Neuronal stem cell (in vitro differentiated cells): ENCODE measurements at regions not wholly inside any gene's neighbourhood (a gene's known extent, or its start where the extent isn't known, plus 50 kb on each side); places are given as distances from the start of the nearest gene placed in this dataset.

Experiments
- DNase-seq: peaks from one replicate; pipeline ENCODE4 v3.0.0-alpha.2; 2013; ENCODE audit warnings: low spot score
- H2AFZ ChIP-seq: one replicate; pipeline ENCODE4 v1.6.1; 2013; ENCODE audit warnings: mild to moderate bottlenecking, low read length, inconsistent platforms
- H2AK5ac ChIP-seq: 2 replicates; pipeline ENCODE4 v1.6.1; 2013; ENCODE audit warnings: low read depth, mild to moderate bottlenecking, inconsistent platforms, low read length, moderate library complexity, mixed read lengths
- H2BK120ac ChIP-seq: 2 replicates; pipeline ENCODE4 v1.6.1; 2013; ENCODE audit warnings: low read depth, mild to moderate bottlenecking, inconsistent platforms, low read length, moderate library complexity, mixed read lengths
- H2BK12ac ChIP-seq: one replicate; pipeline ENCODE4 v1.6.1; 2013; ENCODE audit warnings: low read length, inconsistent platforms
- H2BK15ac ChIP-seq: 2 replicates; pipeline ENCODE4 v1.6.1; 2013; ENCODE audit warnings: mild to moderate bottlenecking, low read length, inconsistent platforms, mixed read lengths
- H2BK5ac ChIP-seq: one replicate; pipeline ENCODE4 v1.6.1; 2013; ENCODE audit warnings: inconsistent platforms, mild to moderate bottlenecking, low read length, moderate library complexity
- H3K14ac ChIP-seq: one replicate; pipeline ENCODE4 v1.6.1; 2013; ENCODE audit warnings: low read length, inconsistent platforms
- H3K18ac ChIP-seq: 2 replicates; pipeline ENCODE4 v1.6.1; 2013; ENCODE audit warnings: low read length, inconsistent platforms
- H3K23ac ChIP-seq: 2 replicates; pipeline ENCODE4 v1.6.1; 2013; ENCODE audit warnings: low read depth, mild to moderate bottlenecking, mixed read lengths, low read length, inconsistent platforms; ENCODE audit not compliant: poor library complexity
- H3K27ac ChIP-seq: replicated peaks from 3 replicates; pipeline ENCODE4 v1.5.1; 2013; ENCODE audit warnings: low read length, inconsistent platforms
- H3K27me3 ChIP-seq, 3 experiments: 2 replicates each; pipeline ENCODE4 v1.6.1; 2013; ENCODE audit warnings: low read length in 3 of 3, mild to moderate bottlenecking in 2 of 3, inconsistent platforms in 1 of 3, low read depth in 1 of 3, mixed read lengths in 1 of 3, moderate library complexity in 1 of 3; ENCODE audit not compliant: control insufficient read depth in 3 of 3, insufficient read depth in 3 of 3
- H3K36me3 ChIP-seq, 2 donors: replicated peaks in 1 of 2; 2 replicates each; pipeline ENCODE4 v1.6.1; 2013; ENCODE audit warnings: low read length in 2 of 2; ENCODE audit not compliant: control insufficient read depth in 2 of 2, insufficient read depth in 2 of 2
- H3K4ac ChIP-seq: 2 replicates; pipeline ENCODE4 v1.6.1; 2013; ENCODE audit warnings: inconsistent platforms, mild to moderate bottlenecking, low read length, moderate library complexity
- H3K4me1 ChIP-seq, 2 donors: 1 replicate in 1 of 2; 2 replicates in 1 of 2; pipeline ENCODE4 v1.6.1; 2013; ENCODE audit warnings: low read length in 2 of 2, low read depth in 1 of 2; ENCODE audit not compliant: control insufficient read depth in 2 of 2, insufficient read depth in 1 of 2
- H3K4me2 ChIP-seq: one replicate; pipeline ENCODE4 v1.6.1; 2013; ENCODE audit warnings: mild to moderate bottlenecking, low read length, inconsistent platforms; ENCODE audit not compliant: insufficient read depth, poor library complexity, severe bottlenecking
- H3K4me3 ChIP-seq, 2 donors: 2 replicates each; pipeline ENCODE4 v1.5.1; 2013; ENCODE audit warnings: low read length in 2 of 2, mild to moderate bottlenecking in 2 of 2, inconsistent platforms in 1 of 2, moderate library complexity in 1 of 2
- H3K79me1 ChIP-seq: one replicate; pipeline ENCODE4 v1.6.1; 2013; ENCODE audit warnings: low read depth, mild to moderate bottlenecking, inconsistent platforms, low read length, moderate library complexity
- H3K9ac ChIP-seq: one replicate; pipeline ENCODE4 v1.6.1; 2013; ENCODE audit warnings: mild to moderate bottlenecking, low read depth, low read length, inconsistent platforms; ENCODE audit not compliant: poor library complexity
- H3K9me3 ChIP-seq, 2 donors: replicated peaks in 1 of 2; 2 replicates each; pipeline versions ENCODE3 to v1.6.1; 2013; ENCODE audit warnings: low read length in 2 of 2, mild to moderate bottlenecking in 2 of 2, inconsistent platforms in 1 of 2, low read depth in 1 of 2, mixed read lengths in 1 of 2, moderate library complexity in 1 of 2; ENCODE audit not compliant: control insufficient read depth in 2 of 2, insufficient read depth in 1 of 2
- H4K8ac ChIP-seq: one replicate; pipeline ENCODE4 v1.6.1; 2013; ENCODE audit warnings: low read depth, mild to moderate bottlenecking, inconsistent platforms, low read length, moderate library complexity
- H4K91ac ChIP-seq: one replicate; pipeline ENCODE4 v1.6.1; 2013; ENCODE audit warnings: low read length, low read depth, mild to moderate bottlenecking, inconsistent platforms; ENCODE audit not compliant: poor library complexity
- WGBS, 2 donors: extraction: QIAGEN DNeasy Blood & Tissue Kit; methylation state at CpG; one replicate each; pipeline ENCODE4 v1.1.7; 2013; ENCODE audit warnings: missing lambda C conversion rate in 2 of 2, mixed read lengths in 1 of 2; ENCODE audit not compliant: insufficient read length in 2 of 2, insufficient replicate concordance in 1 of 2; ENCODE audit errors: extremely low coverage in 2 of 2; 5-methylcytosine and 5-hydroxymethylcytosine counted together

DNA sequence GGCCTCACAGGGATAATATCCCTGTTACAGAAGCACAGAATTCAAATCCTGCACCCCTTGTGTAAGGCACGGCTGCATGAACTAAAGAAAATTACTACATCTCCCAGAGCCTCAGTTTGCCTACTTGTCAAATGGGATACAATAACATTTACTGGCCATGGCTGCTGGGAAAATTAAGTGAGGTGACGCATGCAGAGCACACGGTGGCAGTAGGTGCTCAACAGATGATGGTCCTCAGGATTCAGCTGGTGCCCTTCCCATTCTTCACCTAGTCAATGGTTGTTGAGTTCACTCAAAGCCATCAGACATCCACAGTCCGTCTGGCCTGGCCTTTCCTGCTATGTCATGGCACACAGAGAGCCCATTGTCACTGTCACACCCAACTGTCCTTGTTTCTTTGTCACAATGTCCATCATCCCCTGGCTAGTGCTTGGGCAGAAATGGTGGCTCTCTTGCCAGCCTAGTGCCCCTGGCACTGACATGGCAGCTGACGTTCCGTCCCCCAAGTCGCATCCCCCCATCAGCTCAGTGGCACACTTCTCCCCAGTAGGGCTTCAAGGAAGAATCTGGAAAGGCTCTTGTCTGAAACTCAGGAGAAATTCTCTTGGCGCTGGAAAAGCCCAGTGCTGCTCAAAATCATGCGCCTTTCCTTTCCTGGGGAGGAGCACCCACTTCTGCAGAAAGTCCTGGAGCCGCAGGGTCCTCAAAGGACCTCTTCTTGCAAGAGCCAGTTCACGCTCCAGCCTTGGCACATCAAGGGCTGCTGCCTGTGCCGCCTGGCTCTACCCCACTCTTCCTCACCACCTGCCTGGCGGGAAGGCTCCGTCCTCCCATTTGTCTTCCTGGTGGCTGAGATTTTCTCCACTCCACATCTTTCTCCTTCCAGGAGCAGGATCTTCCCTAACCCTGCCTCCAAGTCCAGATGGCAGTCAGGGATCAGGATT, 55.9 kb upstream of the SLC66A3 start:
- H2BK120ac ChIP-seq, result no peak overlapping the region
- peak overlapping the region; percentile 61 for H3K9ac ChIP-seq
- no peak overlapping the region for H3K18ac ChIP-seq
- H2AFZ ChIP-seq, result no peak overlapping the region
- no peak for DNase-seq
- no peak overlapping the region for H3K4me2 ChIP-seq
- no peak overlapping the region for H2AK5ac ChIP-seq
- no peak overlapping the region for H3K4me3 ChIP-seq
- WGBS, 2 donors, result no CpG with 5 or more reads among the region's 14 CpGs
- H3K4me1 ChIP-seq, result peaks cover 0 to 6% of the 10 kb centered on the region in 2 donors
- H3K14ac ChIP-seq, result no peak overlapping the region
- no peak overlapping the region for H3K27ac ChIP-seq
- no peak overlapping the region for H2BK15ac ChIP-seq
- no peak overlapping the region for H3K4ac ChIP-seq
- no peaks in the 10 kb centered on the region for H3K9me3 ChIP-seq
- H2BK5ac ChIP-seq, result no peak overlapping the region
- H3K36me3 ChIP-seq, result no peaks in the 10 kb centered on the region
- no peak overlapping the region for H4K8ac ChIP-seq
- no peak overlapping the region for H2BK12ac ChIP-seq
- H3K27me3 ChIP-seq, result peaks cover 0 to 18% (median 0%) of the 10 kb centered on the region in 3 experiments
- H3K79me1 ChIP-seq, result no peaks in the 10 kb centered on the region
- H4K91ac ChIP-seq, result no peak overlapping the region
- no peak overlapping the region for H3K23ac ChIP-seq

DNA sequence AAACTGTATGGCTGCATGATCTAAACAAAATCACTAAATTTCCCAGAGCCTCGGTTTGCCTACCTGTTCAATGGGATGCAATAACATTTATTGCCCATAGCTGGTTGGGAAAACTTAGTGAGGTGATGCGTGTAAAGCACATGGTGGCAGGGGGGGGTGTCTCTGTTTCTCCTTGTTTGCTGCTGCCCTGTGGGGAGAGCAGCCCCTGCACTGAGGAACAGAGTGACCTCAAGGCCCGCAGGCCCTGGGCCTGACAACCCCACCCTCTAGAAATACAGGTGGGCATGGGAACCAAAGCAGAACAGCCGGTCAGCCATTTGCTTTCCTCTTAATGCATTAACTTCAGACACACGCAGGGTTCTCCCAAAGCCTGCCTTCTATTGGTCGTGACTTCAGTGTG, 55.1 kb upstream of the SLC66A3 start:
- Histone ChIP-seq H2AK5ac (no peak overlapping the region), H2BK120ac (no peak overlapping the region), H3K4me1 (peaks cover 0 to 6% of the 10 kb centered on the region in 2 donors), H3K14ac (no peak overlapping the region), H2AFZ (no peak overlapping the region), H3K79me1 (no peaks in the 10 kb centered on the region), H3K36me3 (no peaks in the 10 kb centered on the region), H4K91ac (no peak overlapping the region), H3K4me3 (no peak overlapping the region), H2BK15ac (no peak overlapping the region), H4K8ac (no peak overlapping the region), H3K4me2 (no peak overlapping the region), H2BK5ac (no peak overlapping the region), H3K23ac (no peak overlapping the region), H3K27me3 (peaks cover 0 to 24% (median 0%) of the 10 kb centered on the region in 3 experiments), H2BK12ac (no peak overlapping the region), H3K18ac (no peak overlapping the region), H3K27ac (no peak overlapping the region), H3K4ac (no peak overlapping the region), H3K9ac (peak overlapping the region; percentile 61), H3K9me3 (no peaks in the 10 kb centered on the region)
- no peak for DNase-seq
- no CpG with 5 or more reads among the region's 6 CpGs for WGBS, 2 donors

DNA sequence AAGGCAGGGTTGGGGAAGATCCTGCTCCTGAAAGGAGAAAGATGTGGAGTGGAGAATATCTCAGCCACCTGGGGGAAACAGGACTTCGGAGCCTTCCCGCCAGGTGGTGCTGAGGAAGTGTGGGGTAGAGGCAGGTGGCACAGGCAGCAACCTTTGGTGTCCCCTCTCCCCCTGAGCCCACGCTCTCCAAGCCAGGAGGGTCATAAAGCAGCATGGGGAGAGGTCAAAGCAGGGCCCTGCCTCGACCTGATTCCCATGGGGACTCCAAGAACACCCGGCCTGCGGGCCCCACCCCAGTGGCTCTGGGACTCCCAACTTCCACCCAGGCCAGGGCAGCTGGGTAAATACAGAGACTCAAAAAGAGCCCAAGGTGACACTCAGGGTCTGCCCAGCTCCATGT, 54.3 kb upstream of the SLC66A3 start:
- Histone ChIP-seq H3K27me3 (peaks cover 0 to 27% (median 0%) of the 10 kb centered on the region in 3 experiments), H3K9ac (no peak overlapping the region), H2AFZ (no peak overlapping the region), H3K4me1 (peaks cover 0 to 6% of the 10 kb centered on the region in 2 donors), H4K8ac (no peak overlapping the region), H3K4me3 (no peak overlapping the region), H3K79me1 (no peaks in the 10 kb centered on the region), H2AK5ac (no peak overlapping the region), H3K9me3 (no peaks in the 10 kb centered on the region), H3K4ac (peak overlapping the region; percentile 53), H2BK5ac (no peak overlapping the region), H4K91ac (no peak overlapping the region), H2BK15ac (no peak overlapping the region), H3K36me3 (no peaks in the 10 kb centered on the region), H3K4me2 (no peak overlapping the region), H2BK120ac (no peak overlapping the region), H3K27ac (no peak overlapping the region), H2BK12ac (no peak overlapping the region), H3K18ac (peak overlapping the region; percentile 57), H3K23ac (no peak overlapping the region), H3K14ac (no peak overlapping the region)
- DNase-seq, result no peak
- WGBS, 2 donors, result no CpG with 5 or more reads among the region's 6 CpGs

DNA sequence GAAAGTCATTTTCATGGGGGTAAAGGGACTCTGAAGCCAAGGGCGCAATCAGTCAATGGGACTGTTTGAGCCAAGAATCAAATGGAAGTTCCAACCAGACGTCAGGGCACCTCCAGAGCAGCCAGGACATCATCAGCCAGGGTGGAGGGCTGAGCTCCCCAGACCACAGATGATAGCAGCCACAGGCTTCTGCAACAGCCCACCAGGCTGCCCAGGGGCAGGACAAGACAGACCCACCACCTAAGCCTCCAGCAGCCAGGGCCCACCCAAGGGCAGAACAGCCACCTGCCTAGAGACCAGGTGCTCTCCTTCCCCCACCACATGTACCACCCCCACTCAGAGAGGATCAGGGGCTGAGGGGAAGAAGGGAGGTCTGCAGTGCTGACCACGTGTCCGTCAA, 53.8 kb upstream of the SLC66A3 start:
- Histone ChIP-seq H3K4me3 (no peak overlapping the region), H3K23ac (no peak overlapping the region), H2BK15ac (no peak overlapping the region), H2BK12ac (peak overlapping the region; percentile 75), H2BK120ac (no peak overlapping the region), H3K4me1 (peaks cover 0 to 6% of the 10 kb centered on the region in 2 donors), H2BK5ac (no peak overlapping the region), H3K9me3 (no peaks in the 10 kb centered on the region), H3K79me1 (no peaks in the 10 kb centered on the region), H3K27ac (no peak overlapping the region), H3K27me3 (peaks cover 0 to 27% (median 0%) of the 10 kb centered on the region in 3 experiments), H3K9ac (no peak overlapping the region), H4K8ac (no peak overlapping the region), H3K36me3 (no peaks in the 10 kb centered on the region), H2AK5ac (peak overlapping the region; percentile 16), H3K14ac (no peak overlapping the region), H3K18ac (peak overlapping the region; percentile 83), H2AFZ (no peak overlapping the region), H4K91ac (no peak overlapping the region), H3K4me2 (no peak overlapping the region), H3K4ac (no peak overlapping the region)
- WGBS, 2 donors, result no CpG with 5 or more reads among the region's 4 CpGs
- no peak for DNase-seq
